Stomach smooth muscle (tissue), 2 donors: ENCODE measurements at regions not wholly inside any gene's neighbourhood (a gene's known extent, or its start where the extent isn't known, plus 50 kb on each side); places are given as distances from the start of the nearest gene placed in this dataset.

Source experiments
- H3K27ac ChIP-seq: one replicate; pipeline ENCODE4 v1.7.0; 2013; ENCODE audit warnings: mild to moderate bottlenecking, low read length, inconsistent platforms
- H3K27me3 ChIP-seq, 2 donors: one replicate each; pipeline ENCODE4 v1.7.0; 2013; ENCODE audit warnings: low read length in 2 of 2; ENCODE audit not compliant: insufficient read depth in 2 of 2, control insufficient read depth in 1 of 2
- H3K36me3 ChIP-seq, 2 donors: one replicate each; pipeline ENCODE4 v1.7.0; 2013; ENCODE audit warnings: low read length in 2 of 2; ENCODE audit not compliant: control insufficient read depth in 2 of 2, insufficient read depth in 2 of 2
- H3K4me1 ChIP-seq: one replicate; pipeline ENCODE4 v1.7.0; 2013; ENCODE audit warnings: low read length; ENCODE audit not compliant: control insufficient read depth, insufficient read depth
- H3K4me3 ChIP-seq, 2 donors: one replicate each; pipeline ENCODE4 v1.7.0; 2013; ENCODE audit warnings: low read length in 2 of 2
- H3K9ac ChIP-seq, 2 donors: one replicate each; pipeline ENCODE4 v1.7.0; 2013; ENCODE audit warnings: low read length in 2 of 2, mild to moderate bottlenecking in 1 of 2
- H3K9me3 ChIP-seq, 2 donors: one replicate each; pipeline ENCODE4 v1.7.0; 2013; ENCODE audit warnings: low read length in 2 of 2; ENCODE audit not compliant: control insufficient read depth in 2 of 2
- donor health status: healthy.
- donor health status: Pancreatic carcinoma.

DNA sequence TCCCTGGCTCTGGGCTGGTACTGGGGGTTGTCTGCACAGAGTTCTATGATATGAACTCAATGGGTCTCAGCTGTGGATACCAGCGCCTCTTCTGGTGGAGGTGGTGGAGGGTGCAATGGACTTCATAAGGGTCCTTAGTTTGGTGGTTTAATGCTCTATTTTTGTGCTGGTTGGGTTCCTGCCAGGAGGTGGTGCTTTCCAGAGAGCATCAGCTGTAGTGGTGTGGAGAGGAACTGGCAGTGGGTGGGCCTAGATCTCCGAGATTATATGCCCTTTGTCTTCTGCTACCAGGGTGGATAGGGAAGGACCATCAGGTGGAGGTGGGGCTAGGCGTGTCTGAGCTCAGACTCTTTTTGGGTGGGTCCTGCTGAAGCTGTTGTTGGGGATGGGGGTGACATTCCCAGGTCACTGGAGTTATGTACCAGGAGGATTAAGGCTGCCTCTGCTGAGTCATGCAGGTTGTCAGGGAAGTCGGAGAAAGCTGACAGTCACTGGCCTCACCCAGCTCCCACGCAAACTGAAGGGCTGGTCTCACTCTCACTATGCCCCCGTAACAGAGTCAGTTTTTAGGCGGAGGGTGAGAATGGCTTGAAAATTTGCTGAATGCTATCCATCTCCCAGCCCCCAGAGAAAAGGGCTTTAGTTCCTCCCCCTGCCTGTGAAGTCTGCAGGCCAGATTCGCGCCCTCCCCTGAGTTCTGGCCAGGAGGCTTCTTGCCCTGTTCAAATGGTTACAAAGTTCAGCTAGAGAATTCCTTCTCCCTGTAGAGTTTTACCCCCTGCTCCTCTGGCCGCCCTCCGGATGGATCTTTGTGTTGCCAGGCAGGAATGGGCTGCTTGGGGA is 902.9 kb downstream of the LTN1 start:
- no peaks in the 10 kb centered on the region for H3K27me3 ChIP-seq
- H3K4me1 ChIP-seq, result no peaks in the 10 kb centered on the region
- H3K9me3 ChIP-seq, result no peaks in the 10 kb centered on the region
- no peak overlapping the region for H3K4me3 ChIP-seq
- no peak overlapping the region for H3K27ac ChIP-seq
- H3K9ac ChIP-seq, result no peak overlapping the region
- H3K36me3 ChIP-seq, result no peaks in the 10 kb centered on the region

DNA sequence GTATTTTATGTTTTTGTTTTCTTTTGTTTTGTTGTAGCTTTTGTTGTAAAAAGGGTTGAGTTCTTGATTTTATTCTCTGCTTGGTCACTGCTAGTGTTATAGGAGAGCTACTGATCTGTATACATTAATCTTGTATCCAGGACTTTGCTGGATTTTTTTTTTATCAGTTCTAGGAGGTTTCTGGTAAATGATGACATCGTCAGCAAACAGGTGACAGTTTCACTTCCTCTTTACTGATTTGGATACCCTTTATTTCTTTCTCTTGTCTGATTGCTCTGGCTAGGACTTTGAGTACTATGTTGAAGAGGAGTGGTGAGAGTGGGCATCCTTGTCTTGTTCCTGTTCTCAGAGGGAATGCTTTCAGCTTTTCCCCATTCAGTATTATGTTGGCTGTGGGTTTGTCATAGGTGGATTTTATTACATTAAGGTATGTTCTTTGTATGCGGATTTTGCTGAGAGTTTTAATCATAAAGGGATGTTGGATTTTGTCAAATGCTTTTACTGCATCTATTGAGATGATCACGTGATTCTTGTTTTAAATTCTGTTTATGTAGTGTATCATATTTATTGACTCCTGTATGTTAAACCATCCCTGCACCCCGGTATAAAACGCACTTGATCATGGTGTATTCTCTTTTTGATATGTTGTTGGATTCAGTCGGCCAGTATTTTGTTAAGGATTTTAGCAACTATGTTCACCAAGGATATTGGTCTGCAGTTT is 905.7 kb downstream of the LTN1 start:
- Histone ChIP-seq H3K4me3 (no peak overlapping the region), H3K27me3 (no peaks in the 10 kb centered on the region), H3K27ac (no peak overlapping the region), H3K4me1 (no peaks in the 10 kb centered on the region), H3K9me3 (no peaks in the 10 kb centered on the region), H3K36me3 (no peaks in the 10 kb centered on the region), H3K9ac (no peak overlapping the region)

DNA sequence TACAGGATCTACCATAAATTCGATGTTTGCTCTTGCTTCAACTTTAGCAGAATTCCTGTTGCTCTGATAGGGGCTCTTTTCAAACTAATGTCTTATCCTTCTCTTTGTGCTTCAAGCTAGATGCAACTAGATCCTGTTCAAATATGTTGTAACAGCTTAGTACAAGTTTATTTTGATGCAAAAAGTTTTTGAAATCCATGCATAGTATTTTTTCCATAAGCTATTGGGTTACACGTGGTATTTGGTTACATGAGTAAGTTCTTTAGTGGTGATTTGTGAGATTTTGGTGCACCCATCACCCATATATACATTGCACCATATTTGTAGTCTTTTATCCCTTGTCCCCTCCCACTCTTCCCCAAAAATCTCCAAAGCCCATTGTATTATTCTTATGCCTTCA is 907.7 kb downstream of the LTN1 start:
- Histone ChIP-seq H3K27me3 (no peaks in the 10 kb centered on the region), H3K9me3 (no peaks in the 10 kb centered on the region), H3K36me3 (no peaks in the 10 kb centered on the region), H3K4me1 (no peaks in the 10 kb centered on the region), H3K4me3 (no peak overlapping the region), H3K9ac (no peak overlapping the region), H3K27ac (no peak overlapping the region)

DNA sequence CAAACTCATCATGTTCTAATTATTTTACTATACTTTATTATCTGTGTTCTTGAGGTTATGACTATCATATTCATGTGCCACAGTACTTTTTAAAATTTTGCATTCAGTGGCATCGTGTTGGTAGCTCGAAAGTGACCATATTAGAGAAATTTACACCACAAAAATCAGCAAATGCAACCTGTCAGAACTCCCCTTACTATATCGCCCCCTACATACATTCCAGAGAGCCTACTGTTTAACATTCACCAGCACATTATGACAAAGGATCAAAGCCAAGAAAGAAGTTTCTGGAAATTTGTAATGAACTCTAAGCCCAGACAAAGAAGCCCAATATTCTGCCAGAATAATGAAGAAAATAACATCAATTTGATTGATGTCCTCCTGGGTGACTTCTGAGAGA is 909.3 kb downstream of the LTN1 start:
- Histone ChIP-seq H3K9ac (no peak overlapping the region), H3K9me3 (no peaks in the 10 kb centered on the region), H3K36me3 (no peaks in the 10 kb centered on the region), H3K27me3 (no peaks in the 10 kb centered on the region), H3K27ac (no peak overlapping the region), H3K4me1 (no peaks in the 10 kb centered on the region), H3K4me3 (no peak overlapping the region)

DNA sequence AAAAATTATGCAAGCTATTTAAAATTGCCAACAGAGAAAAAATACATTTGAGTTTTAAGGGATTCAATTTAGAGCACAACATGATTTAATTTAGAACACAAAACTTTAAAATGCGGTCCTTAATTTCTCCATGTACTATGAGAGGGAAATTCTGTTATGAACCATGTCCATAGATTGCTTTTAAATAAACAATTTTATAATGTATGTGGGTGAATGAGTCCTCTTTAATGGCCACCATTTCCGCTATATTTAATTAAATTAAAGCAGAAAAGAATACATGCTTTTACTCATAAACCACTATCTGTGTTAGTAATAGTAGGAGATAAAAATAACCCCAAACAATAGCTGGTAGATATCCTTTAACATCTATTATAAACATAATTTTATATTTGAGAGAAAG is 914.6 kb downstream of the LTN1 start:
- no peak overlapping the region for H3K27ac ChIP-seq

GRCh38 chr21:28074676-28075075 is 918.0 kb downstream of the LTN1 start:
- Histone ChIP-seq H3K4me1 (no peaks in the 10 kb centered on the region), H3K9ac (no peak overlapping the region), H3K9me3 (peaks cover 0 to 2% of the 10 kb centered on the region in 2 donors), H3K27me3 (no peaks in the 10 kb centered on the region), H3K27ac (no peak overlapping the region), H3K4me3 (no peak overlapping the region), H3K36me3 (no peaks in the 10 kb centered on the region)

More for the DNA sequence above, 914.6 kb downstream of the LTN1 start:
- Histone ChIP-seq H3K9ac (no peak overlapping the region), H3K9me3 (no peaks in the 10 kb centered on the region), H3K36me3 (no peaks in the 10 kb centered on the region), H3K27me3 (no peaks in the 10 kb centered on the region), H3K4me1 (no peaks in the 10 kb centered on the region), H3K4me3 (no peak overlapping the region)

DNA sequence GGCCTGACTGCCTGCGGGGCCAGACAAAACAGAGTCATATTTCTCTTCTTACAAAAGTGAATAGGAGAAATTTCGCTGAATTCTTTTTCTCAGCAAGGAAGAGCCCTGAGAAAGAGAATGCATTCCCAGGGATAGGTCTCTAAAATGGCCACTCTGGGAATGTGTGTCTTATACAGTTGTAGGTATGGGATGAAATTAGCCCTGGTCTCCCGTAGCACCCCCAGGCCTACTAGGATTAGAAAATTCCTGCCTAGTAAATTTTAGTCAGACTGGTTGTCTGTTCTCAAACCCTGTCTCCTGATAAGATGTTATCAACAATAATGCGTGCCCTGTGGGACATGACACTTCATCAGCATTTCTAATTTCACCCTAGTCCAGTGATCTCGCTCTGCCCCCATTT is 920.1 kb downstream of the LTN1 start:
- H3K4me1 ChIP-seq, result peaks cover 5% of the 10 kb centered on the region
- H3K27ac ChIP-seq, result no peak overlapping the region
- no peak overlapping the region for H3K4me3 ChIP-seq
- H3K27me3 ChIP-seq, result no peaks in the 10 kb centered on the region
- H3K9ac ChIP-seq, result no peak overlapping the region
- no peaks in the 10 kb centered on the region for H3K36me3 ChIP-seq
- peaks cover 0 to 2% of the 10 kb centered on the region in 2 donors for H3K9me3 ChIP-seq

- Histone ChIP-seq H3K4me1 (peaks cover 5% of the 10 kb centered on the region), H3K9me3 (peaks cover 0 to 2% of the 10 kb centered on the region in 2 donors), H3K27ac (no peak overlapping the region), H3K9ac (no peak overlapping the region), H3K36me3 (no peaks in the 10 kb centered on the region), H3K4me3 (peak overlapping the region in 1 of 2 donors; percentile 4), H3K27me3 (no peaks in the 10 kb centered on the region)
These were observed 923.2 kb downstream of the LTN1 start for GRCh38 chr21:28069450-28069923.

GRCh38 chr21:28068455-28069358 is 924.0 kb downstream of the LTN1 start:
- peak overlapping the region in 1 of 2 donors; percentile 5 for H3K4me3 ChIP-seq
- H3K27ac ChIP-seq, result no peak overlapping the region

DNA sequence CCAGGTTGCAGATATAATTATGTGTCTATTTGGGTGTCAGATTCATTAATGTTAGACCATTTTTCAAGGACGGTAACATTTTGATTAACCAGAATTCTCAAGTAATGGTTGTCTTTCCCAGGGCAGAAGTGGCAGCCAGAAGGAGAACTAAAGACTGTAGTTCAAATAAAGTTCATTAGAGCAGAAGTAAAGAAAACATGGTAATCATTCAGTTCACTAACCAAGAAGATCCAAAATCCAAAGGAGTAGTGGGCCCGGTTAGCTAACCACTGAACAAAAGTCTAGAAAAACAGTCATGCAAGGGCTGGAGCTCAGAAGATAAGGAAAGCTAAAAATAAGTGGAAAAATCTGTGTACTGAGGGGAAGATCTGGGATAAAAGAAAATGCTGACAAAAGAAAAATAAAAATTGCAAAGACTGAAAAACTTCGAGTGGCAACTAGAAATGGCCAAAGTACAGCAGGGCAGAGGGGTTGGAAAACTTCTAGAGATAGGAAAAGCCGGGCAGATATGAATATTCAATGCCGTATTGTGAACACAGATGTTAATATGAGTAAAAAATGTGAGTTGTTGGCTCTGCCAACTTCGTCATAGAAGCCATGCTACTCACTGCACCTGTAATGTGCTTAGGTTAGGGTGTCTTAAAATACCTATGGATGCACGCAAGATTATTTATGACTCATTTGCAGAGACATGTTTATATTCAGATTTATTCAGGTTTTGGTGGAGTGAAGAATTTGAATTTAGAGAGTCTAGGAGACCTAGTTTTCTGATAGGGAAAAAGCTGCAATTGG is 925.9 kb downstream of the LTN1 start:
- H3K36me3 ChIP-seq, result no peaks in the 10 kb centered on the region
- no peaks in the 10 kb centered on the region for H3K27me3 ChIP-seq
- H3K4me3 ChIP-seq, result no peak overlapping the region
- H3K4me1 ChIP-seq, result peaks cover 5% of the 10 kb centered on the region
- H3K27ac ChIP-seq, result no peak overlapping the region
- peaks cover 0 to 1% of the 10 kb centered on the region in 2 donors for H3K9me3 ChIP-seq
- H3K9ac ChIP-seq, result no peak overlapping the region

More at GRCh38 chr21:28068455-28069358, 924.0 kb downstream of the LTN1 start:
- Histone ChIP-seq H3K9ac (no peak overlapping the region), H3K36me3 (no peaks in the 10 kb centered on the region), H3K9me3 (peaks cover 0 to 2% of the 10 kb centered on the region in 2 donors), H3K27me3 (no peaks in the 10 kb centered on the region), H3K4me1 (peaks cover 5% of the 10 kb centered on the region)
